OCI-M1 (cell line): ENCODE measurements at regions not wholly inside any gene's neighbourhood (a gene's known extent, or its start where the extent isn't known, plus 50 kb on each side); places are given as distances from the start of the nearest gene placed in this dataset.

Experiments
- DNase-seq: peaks from one replicate; lab custom pipeline; 2025; lab: John Stamatoyannopoulos, UW

- DNase-seq = no peak
These were observed 130.2 kb upstream of the TP63 start for GRCh38 chr3:189500798-189501495.

GRCh38 chr3:189502256-189502655 is 128.9 kb upstream of the TP63 start:
- DNase-seq = peak; percentile 11

- no peak for DNase-seq
These were observed 128.4 kb upstream of the TP63 start for GRCh38 chr3:189502676-189503257.

GRCh38 chr3:189507856-189508255 is 123.3 kb upstream of the TP63 start:
- no peak for DNase-seq

GRCh38 chr3:189508784-189509501 is 122.2 kb upstream of the TP63 start:
- DNase-seq = no peak

- peak; percentile 38 for DNase-seq
These were observed 119.2 kb upstream of the TP63 start for GRCh38 chr3:189512039-189512438.

GRCh38 chr3:189512821-189513220 is 118.4 kb upstream of the TP63 start:
- DNase-seq = no peak

GRCh38 chr3:189513281-189514117 is 117.7 kb upstream of the TP63 start:
- no peak for DNase-seq

- no peak for DNase-seq
These were observed 115.2 kb upstream of the TP63 start for GRCh38 chr3:189516039-189516438.

- DNase-seq = no peak
These were observed 113.2 kb upstream of the TP63 start for GRCh38 chr3:189517981-189518380.

GRCh38 chr3:189519458-189519857 is 111.7 kb upstream of the TP63 start:
- no peak for DNase-seq

- DNase-seq = no peak
These were observed 101.7 kb upstream of the TP63 start for GRCh38 chr3:189529468-189529867.

GRCh38 chr3:189529889-189530471 is 101.2 kb upstream of the TP63 start:
- DNase-seq = no peak

- peak; percentile 2 for DNase-seq
These were observed 100.4 kb upstream of the TP63 start for GRCh38 chr3:189530822-189531221.

GRCh38 chr3:189531271-189531670 is 99.9 kb upstream of the TP63 start:
- DNase-seq = no peak

- DNase-seq = no peak
These were observed 96.7 kb upstream of the TP63 start for GRCh38 chr3:189534531-189534930.

GRCh38 chr3:189537135-189537534 is 94.1 kb upstream of the TP63 start:
- DNase-seq = no peak

- no peak for DNase-seq
These were observed 83.7 kb upstream of the TP63 start for GRCh38 chr3:189547448-189547847.

GRCh38 chr3:189548053-189548452 is 83.1 kb upstream of the TP63 start:
- no peak for DNase-seq

- peak; percentile 1 for DNase-seq
These were observed 80.2 kb upstream of the TP63 start for GRCh38 chr3:189551007-189551406.

GRCh38 chr3:189554868-189555557 is 76.2 kb upstream of the TP63 start:
- no peak for DNase-seq

GRCh38 chr3:189555558-189555881 is 75.7 kb upstream of the TP63 start:
- DNase-seq = no peak
